RWPE2 (cell line): ENCODE measurements at regions not wholly inside any gene's neighbourhood (a gene's known extent, or its start where the extent isn't known, plus 50 kb on each side); places are given as distances from the start of the nearest gene placed in this dataset.

ENCODE experiments used
- ATAC-seq: fragments of 200-7000 bp; cut with Tn5 transposase; 3 replicates; pipeline ENCODE4 v1.9.1; 2021; ENCODE audit warnings: low read depth
- DNase-seq: peaks from one replicate; pipeline ENCODE4 v3.0.0-alpha.2; 2020; ENCODE audit warnings: low spot score
- H3K27ac ChIP-seq: fragments of 450-650 bp; 2 replicates; pipeline ENCODE4 v1.5.1; 2017; ENCODE audit warnings: mild to moderate bottlenecking; ENCODE audit not compliant: poor library complexity, severe bottlenecking
- H3K27me3 ChIP-seq: fragments of 250-450 bp; sonication (Bioruptor Pico); 2 replicates; pipeline ENCODE4 v1.5.1; 2021; ENCODE audit warnings: mild to moderate bottlenecking, moderate library complexity; ENCODE audit not compliant: insufficient read depth, poor library complexity, severe bottlenecking
- H3K36me3 ChIP-seq: fragments of 250-450 bp; sonication (Bioruptor Pico); 2 replicates; pipeline ENCODE4 v1.5.1; 2020; ENCODE audit warnings: low read depth, mild to moderate bottlenecking, moderate library complexity
- H3K4me1 ChIP-seq: fragments of 250-450 bp; sonication (Bioruptor Pico); 2 replicates; pipeline ENCODE4 v1.5.1; 2021; ENCODE audit warnings: mild to moderate bottlenecking, moderate library complexity; ENCODE audit not compliant: insufficient read depth, poor library complexity, severe bottlenecking
- H3K4me3 ChIP-seq: fragments of 250-450 bp; sonication (Bioruptor Pico); 2 replicates; pipeline ENCODE4 v1.5.1; 2021; ENCODE audit warnings: mild to moderate bottlenecking, moderate library complexity; ENCODE audit not compliant: severe bottlenecking
- H3K9me3 ChIP-seq: fragments of 250-450 bp; sonication (Bioruptor Pico); 2 replicates; pipeline ENCODE4 v1.5.1; 2021; ENCODE audit warnings: mild to moderate bottlenecking, moderate library complexity; ENCODE audit not compliant: severe bottlenecking
- TF ChIP-seq, protein P1 (sequence below): fragments of 450-650 bp; IDR thresholded peaks from one replicate; pipeline ENCODE4 v1.5.1; 2017; ENCODE audit warnings: mild to moderate bottlenecking, moderate library complexity; ENCODE audit not compliant: poor library complexity, severe bottlenecking

DNA sequence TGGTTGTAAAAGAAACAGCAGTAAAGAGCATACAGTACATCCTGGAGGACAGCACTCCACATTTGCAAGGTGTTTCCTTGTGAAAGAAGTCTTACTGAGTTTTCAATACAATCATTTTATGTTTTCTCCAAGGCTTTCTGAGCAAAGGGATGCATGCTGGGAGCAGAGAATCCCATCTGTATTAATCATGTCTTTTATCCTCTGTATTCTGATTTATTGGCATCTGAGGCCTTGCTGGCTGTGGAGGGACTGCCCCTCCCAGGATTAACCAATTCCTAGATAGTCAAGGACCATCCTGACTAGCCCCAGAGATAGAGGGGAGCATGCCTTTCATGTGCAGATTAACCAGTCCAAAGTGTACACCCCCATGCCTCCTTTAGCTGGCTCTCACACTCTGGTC lies 476.3 kb downstream of the SIPA1L2 start:
- no peak for DNase-seq
- ATAC-seq, result no peak
- Histone ChIP-seq H3K4me1 (peaks cover 17% of the 10 kb centered on the region), H3K27ac (no peak overlapping the region), H3K36me3 (no peaks in the 10 kb centered on the region), H3K4me3 (no peak overlapping the region), H3K27me3 (no peaks in the 10 kb centered on the region), H3K9me3 (no peaks in the 10 kb centered on the region)
- TF ChIP-seq, protein P1, sequence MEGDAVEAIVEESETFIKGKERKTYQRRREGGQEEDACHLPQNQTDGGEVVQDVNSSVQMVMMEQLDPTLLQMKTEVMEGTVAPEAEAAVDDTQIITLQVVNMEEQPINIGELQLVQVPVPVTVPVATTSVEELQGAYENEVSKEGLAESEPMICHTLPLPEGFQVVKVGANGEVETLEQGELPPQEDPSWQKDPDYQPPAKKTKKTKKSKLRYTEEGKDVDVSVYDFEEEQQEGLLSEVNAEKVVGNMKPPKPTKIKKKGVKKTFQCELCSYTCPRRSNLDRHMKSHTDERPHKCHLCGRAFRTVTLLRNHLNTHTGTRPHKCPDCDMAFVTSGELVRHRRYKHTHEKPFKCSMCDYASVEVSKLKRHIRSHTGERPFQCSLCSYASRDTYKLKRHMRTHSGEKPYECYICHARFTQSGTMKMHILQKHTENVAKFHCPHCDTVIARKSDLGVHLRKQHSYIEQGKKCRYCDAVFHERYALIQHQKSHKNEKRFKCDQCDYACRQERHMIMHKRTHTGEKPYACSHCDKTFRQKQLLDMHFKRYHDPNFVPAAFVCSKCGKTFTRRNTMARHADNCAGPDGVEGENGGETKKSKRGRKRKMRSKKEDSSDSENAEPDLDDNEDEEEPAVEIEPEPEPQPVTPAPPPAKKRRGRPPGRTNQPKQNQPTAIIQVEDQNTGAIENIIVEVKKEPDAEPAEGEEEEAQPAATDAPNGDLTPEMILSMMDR, result no peak

DNA sequence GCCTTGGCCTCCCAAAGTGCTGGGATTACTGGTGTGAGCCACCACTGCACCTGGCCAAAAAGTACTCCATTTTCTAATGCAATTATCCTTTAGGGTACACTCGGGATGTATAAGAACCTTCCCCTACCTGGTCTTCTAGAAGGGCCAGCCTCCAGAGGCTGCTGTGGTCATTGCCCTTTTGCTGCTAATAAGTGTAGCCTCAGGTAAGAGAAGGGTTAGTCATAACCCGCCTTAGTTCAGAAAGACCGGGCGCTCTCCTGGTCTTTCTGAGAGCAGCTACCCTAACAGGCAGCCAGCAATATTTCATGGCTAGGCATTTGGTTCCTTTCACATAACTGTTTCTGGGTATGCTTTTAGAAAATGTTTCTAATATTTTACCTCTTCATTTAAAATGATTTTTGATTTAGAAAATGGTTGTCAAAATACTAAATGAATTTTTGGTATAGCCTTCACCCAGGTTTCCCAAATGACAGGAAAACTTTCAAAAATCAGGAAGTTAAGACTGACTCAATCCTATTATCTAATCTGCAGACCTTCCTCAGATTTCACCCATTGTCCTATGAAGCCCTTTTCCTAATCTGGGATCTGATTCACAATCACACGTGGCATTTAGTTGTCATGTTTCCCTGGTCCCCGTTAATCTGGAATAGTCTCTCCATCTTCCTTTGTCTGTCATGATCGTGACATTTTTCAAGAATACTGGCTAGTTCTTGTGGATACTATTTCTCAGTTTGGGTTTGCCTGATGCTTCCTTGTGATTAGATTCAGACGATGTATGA lies 479.0 kb downstream of the SIPA1L2 start:
- peaks cover 17% of the 10 kb centered on the region for H3K4me1 ChIP-seq
- no peak overlapping the region for H3K4me3 ChIP-seq
- peak overlapping the region; percentile 55 for H3K27ac ChIP-seq
- H3K27me3 ChIP-seq, result no peaks in the 10 kb centered on the region
- TF ChIP-seq, protein P1, result no peak
- ATAC-seq, result 0 out of 3 replicates have a peak, but pooled peaks have one; percentile 40
- no peaks in the 10 kb centered on the region for H3K36me3 ChIP-seq
- no peaks in the 10 kb centered on the region for H3K9me3 ChIP-seq
- no peak for DNase-seq

DNA sequence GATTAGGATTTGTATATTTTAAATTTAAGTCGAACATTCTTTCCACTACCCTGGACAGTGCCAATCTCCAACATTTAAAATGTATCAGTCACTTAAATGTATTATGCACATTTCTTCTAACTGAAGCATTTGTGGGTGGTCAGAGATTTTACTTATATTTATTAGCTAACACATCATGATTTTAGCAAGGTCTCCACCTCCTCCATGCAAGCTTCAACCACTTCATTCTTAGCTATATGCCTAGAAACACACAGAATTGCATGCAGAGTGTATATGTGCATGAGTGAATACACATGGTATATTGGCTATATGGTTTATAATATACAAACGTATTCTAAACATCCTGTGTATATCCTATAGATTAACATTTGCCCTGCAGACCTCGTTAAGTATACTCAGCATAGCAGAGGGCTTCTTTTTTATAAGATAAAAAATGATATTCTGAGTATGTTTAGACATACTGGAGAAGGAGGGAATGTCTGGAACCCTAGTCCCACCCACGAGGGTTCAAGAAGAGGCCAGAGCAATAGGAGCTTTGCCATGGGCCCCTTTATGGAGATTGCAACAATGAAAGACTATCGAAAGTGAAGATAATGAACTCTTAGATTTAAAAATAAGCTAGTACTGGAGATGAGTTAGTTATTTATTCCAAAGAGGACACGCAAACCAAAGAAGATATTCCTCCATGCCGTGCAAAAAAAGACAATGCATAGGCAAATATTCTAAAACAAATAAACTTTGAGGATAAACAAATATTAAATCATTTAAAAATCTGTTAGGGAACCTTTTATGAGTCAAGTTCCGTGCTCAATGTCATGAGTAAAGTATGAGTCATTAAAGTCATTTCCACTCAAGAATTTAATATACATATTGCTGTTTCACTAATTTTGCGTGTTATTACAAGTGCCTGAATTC lies 480.4 kb downstream of the SIPA1L2 start:
- Histone ChIP-seq H3K27me3 (no peaks in the 10 kb centered on the region), H3K36me3 (no peaks in the 10 kb centered on the region), H3K4me3 (no peak overlapping the region), H3K27ac (peak overlapping the region; percentile 55), H3K9me3 (no peaks in the 10 kb centered on the region), H3K4me1 (peaks cover 17% of the 10 kb centered on the region)
- TF ChIP-seq, protein P1, result no peak
- no peak for DNase-seq
- peak; percentile 58 for ATAC-seq

DNA sequence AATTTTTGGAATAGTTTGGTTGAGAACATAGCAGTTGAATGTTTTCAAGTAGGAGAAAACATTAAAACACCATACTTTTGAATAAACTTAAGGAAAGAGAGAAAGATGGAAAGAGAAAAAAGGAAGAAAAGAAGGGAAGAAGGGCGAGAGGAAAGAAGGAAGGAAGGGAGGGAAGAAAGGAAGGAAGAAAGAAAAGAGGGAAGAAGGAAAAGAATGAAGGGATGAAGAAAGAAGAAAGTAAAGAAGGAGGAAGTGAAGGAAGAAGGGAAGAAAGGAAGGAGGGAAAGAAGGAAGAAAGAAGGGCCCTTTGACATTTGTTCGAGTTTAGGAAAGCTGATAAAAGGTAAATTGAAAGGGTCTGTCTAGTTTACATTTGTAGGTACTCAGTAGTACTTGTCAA lies 482.7 kb downstream of the SIPA1L2 start:
- TF ChIP-seq, protein P1, result no peak
- Histone ChIP-seq H3K27me3 (no peaks in the 10 kb centered on the region), H3K9me3 (no peaks in the 10 kb centered on the region), H3K27ac (no peak overlapping the region), H3K4me3 (no peak overlapping the region), H3K36me3 (no peaks in the 10 kb centered on the region), H3K4me1 (peaks cover 31% of the 10 kb centered on the region)
- ATAC-seq (no peak), DNase-seq (no peak)
